ENCODE measurements at regions not wholly inside any gene's neighbourhood (a gene's known extent, or its start where the extent isn't known, plus 50 kb on each side); places are given as distances from the start of the nearest gene placed in this dataset.

- intact Hi-C loops (cut with DNase I), result no loop called here
- peaks cover 0 to 12% (median 0%) of the 10 kb centered on the region in 11 donors for H3K9me3 ChIP-seq
- H3K27ac ChIP-seq, result no peak overlapping the region
- no peaks in the 10 kb centered on the region for H3K4me1 ChIP-seq
- H3K4me3 ChIP-seq, result no peak overlapping the region
- ATAC-seq (no peak), DNase-seq (no peak)
- 74 to 80% methylated on average over 4 of the region's 4 CpGs for WGBS, 2 donors
- TF ChIP-seq, protein P1, sequence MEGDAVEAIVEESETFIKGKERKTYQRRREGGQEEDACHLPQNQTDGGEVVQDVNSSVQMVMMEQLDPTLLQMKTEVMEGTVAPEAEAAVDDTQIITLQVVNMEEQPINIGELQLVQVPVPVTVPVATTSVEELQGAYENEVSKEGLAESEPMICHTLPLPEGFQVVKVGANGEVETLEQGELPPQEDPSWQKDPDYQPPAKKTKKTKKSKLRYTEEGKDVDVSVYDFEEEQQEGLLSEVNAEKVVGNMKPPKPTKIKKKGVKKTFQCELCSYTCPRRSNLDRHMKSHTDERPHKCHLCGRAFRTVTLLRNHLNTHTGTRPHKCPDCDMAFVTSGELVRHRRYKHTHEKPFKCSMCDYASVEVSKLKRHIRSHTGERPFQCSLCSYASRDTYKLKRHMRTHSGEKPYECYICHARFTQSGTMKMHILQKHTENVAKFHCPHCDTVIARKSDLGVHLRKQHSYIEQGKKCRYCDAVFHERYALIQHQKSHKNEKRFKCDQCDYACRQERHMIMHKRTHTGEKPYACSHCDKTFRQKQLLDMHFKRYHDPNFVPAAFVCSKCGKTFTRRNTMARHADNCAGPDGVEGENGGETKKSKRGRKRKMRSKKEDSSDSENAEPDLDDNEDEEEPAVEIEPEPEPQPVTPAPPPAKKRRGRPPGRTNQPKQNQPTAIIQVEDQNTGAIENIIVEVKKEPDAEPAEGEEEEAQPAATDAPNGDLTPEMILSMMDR (IDR thresholded peaks at IDR 0.05), result no peak
- H3K27me3 ChIP-seq, result no peaks in the 10 kb centered on the region
- no peaks in the 10 kb centered on the region for H3K36me3 ChIP-seq
Measured at GRCh38 chr5:92428415-92428814, 1045.3 kb upstream of the ARRDC3 start.

- Histone ChIP-seq H3K4me1 (no peaks in the 10 kb centered on the region), H3K36me3 (no peaks in the 10 kb centered on the region), H3K9me3 (peaks cover 0 to 32% (median 16%) of the 10 kb centered on the region in 11 donors), H3K27me3 (no peaks in the 10 kb centered on the region), H3K27ac (no peak overlapping the region), H3K4me3 (no peak overlapping the region)
- DNase-seq (no peak), ATAC-seq (no peak)
- intact Hi-C loops (cut with DNase I), result no loop called here
- 64% methylated on average over 1 of the region's 1 CpG for WGBS, 2 donors
- TF ChIP-seq, protein P1 (IDR thresholded peaks at IDR 0.05), result no peak
Measured at GRCh38 chr5:92424785-92425426, 1041.8 kb upstream of the ARRDC3 start.

GRCh38 chr5:92421942-92422341 lies 1038.8 kb upstream of the ARRDC3 start:
- Histone ChIP-seq H3K4me1 (no peaks in the 10 kb centered on the region), H3K36me3 (no peaks in the 10 kb centered on the region), H3K27me3 (no peaks in the 10 kb centered on the region), H3K27ac (no peak overlapping the region), H3K9me3 (peaks cover 0 to 32% (median 16%) of the 10 kb centered on the region in 11 donors), H3K4me3 (no peak overlapping the region)
- TF ChIP-seq, protein P1 (IDR thresholded peaks at IDR 0.05), result no peak
- no peak for ATAC-seq
- WGBS, 2 donors, result 68 to 75% methylated on average over 1 of the region's 1 CpG
- no peak for DNase-seq
- intact Hi-C loops (cut with DNase I), result no loop called here

- H3K27me3 ChIP-seq, result no peaks in the 10 kb centered on the region
- H3K4me3 ChIP-seq, result no peak overlapping the region
- intact Hi-C loops (cut with DNase I), result no loop called here
- H3K4me1 ChIP-seq, result no peaks in the 10 kb centered on the region
- ATAC-seq (no peak), DNase-seq (no peak)
- H3K27ac ChIP-seq, result no peak overlapping the region
- peaks cover 0 to 32% (median 16%) of the 10 kb centered on the region in 11 donors for H3K9me3 ChIP-seq
- no peaks in the 10 kb centered on the region for H3K36me3 ChIP-seq
- TF ChIP-seq, protein P1 (IDR thresholded peaks at IDR 0.05), result no peak
Measured at GRCh38 chr5:92421196-92421595, 1038.1 kb upstream of the ARRDC3 start.

Measured in heart right ventricle (tissue), 16 donors.